DOHH2 (cell line): ENCODE measurements at regions not wholly inside any gene's neighbourhood (a gene's known extent, or its start where the extent isn't known, plus 50 kb on each side); places are given as distances from the start of the nearest gene placed in this dataset.

ENCODE experiments used
- H3F3A ChIP-seq: fragments of 200-600 bp; sonication (generic), shearing (Covaris generic); 2 replicates; pipeline ENCODE4 v1.6.0; 2016; ENCODE audit warnings: antibody characterized with exemption, mild to moderate bottlenecking; ENCODE audit not compliant: control insufficient read depth, insufficient read depth
- H3K27ac ChIP-seq: fragments of 200-600 bp; sonication (generic); 2 replicates; pipeline ENCODE4 v1.5.1; 2014; ENCODE audit warnings: low read depth, mild to moderate bottlenecking, low read length, moderate library complexity
- H3K27me3 ChIP-seq: fragments of 200-600 bp; sonication (generic); 2 replicates; pipeline ENCODE4 v1.6.1; 2014; ENCODE audit warnings: mild to moderate bottlenecking, low read length, mixed read lengths; ENCODE audit not compliant: control insufficient read depth
- H3K36me3 ChIP-seq: fragments of 200-600 bp; sonication (generic); 2 replicates; pipeline ENCODE4 v1.6.1; 2014; ENCODE audit warnings: mild to moderate bottlenecking, low read length, moderate library complexity, mixed read lengths; ENCODE audit not compliant: control insufficient read depth
- H3K4me1 ChIP-seq: fragments of 200-600 bp; sonication (generic); 2 replicates; pipeline ENCODE4 v1.6.1; 2014; ENCODE audit warnings: mild to moderate bottlenecking, low read length, mixed read lengths; ENCODE audit not compliant: control insufficient read depth
- H3K4me2 ChIP-seq: fragments of 200-600 bp; sonication (generic); 2 replicates; pipeline ENCODE4 v1.6.0; 2014; ENCODE audit warnings: mild to moderate bottlenecking, low read length, moderate library complexity
- H3K4me3 ChIP-seq: fragments of 200-600 bp; sonication (generic); 2 replicates; pipeline ENCODE4 v1.5.1; 2014; ENCODE audit warnings: mild to moderate bottlenecking, low read length, mixed read lengths
- H3K79me2 ChIP-seq: fragments of 200-600 bp; sonication (generic); 2 replicates; pipeline ENCODE4 v1.6.1; 2014; ENCODE audit warnings: mild to moderate bottlenecking, low read length, mixed read lengths; ENCODE audit not compliant: control insufficient read depth
- H3K9me2 ChIP-seq: fragments of 200-600 bp; sonication (generic); replicated peaks from 2 replicates; pipeline ENCODE4 v1.6.1; 2014; ENCODE audit warnings: mild to moderate bottlenecking, low read length, mixed read lengths; ENCODE audit not compliant: control insufficient read depth
- H3K9me3 ChIP-seq: fragments of 200-600 bp; sonication (generic); 2 replicates; pipeline ENCODE4 v1.6.1; 2014; ENCODE audit warnings: antibody characterized with exemption, low read length, mixed read lengths; ENCODE audit not compliant: control insufficient read depth, insufficient read depth
- H4K20me1 ChIP-seq: fragments of 200-600 bp; sonication (generic); 2 replicates; pipeline ENCODE4 v1.6.0; 2014; ENCODE audit warnings: low read depth, mild to moderate bottlenecking, antibody characterized with exemption, low read length, moderate library complexity; ENCODE audit not compliant: control insufficient read depth, insufficient read depth
- EZH2phosphoT487 ChIP-seq: fragments of 200-600 bp; sonication (generic); IDR thresholded peaks from 2 replicates; pipeline ENCODE4 v1.6.1; 2017; ENCODE audit warnings: borderline replicate concordance, mild to moderate bottlenecking, antibody characterized with exemption, low read length, moderate library complexity, mixed read lengths
- TF ChIP-seq, protein P1 (sequence below): fragments of 200-600 bp; sonication (generic); IDR thresholded peaks from one replicate; pipeline ENCODE4 v1.5.1; 2014; ENCODE audit warnings: antibody characterized with exemption, mild to moderate bottlenecking, low read depth, low read length; ENCODE audit not compliant: poor library complexity, severe bottlenecking

DNA sequence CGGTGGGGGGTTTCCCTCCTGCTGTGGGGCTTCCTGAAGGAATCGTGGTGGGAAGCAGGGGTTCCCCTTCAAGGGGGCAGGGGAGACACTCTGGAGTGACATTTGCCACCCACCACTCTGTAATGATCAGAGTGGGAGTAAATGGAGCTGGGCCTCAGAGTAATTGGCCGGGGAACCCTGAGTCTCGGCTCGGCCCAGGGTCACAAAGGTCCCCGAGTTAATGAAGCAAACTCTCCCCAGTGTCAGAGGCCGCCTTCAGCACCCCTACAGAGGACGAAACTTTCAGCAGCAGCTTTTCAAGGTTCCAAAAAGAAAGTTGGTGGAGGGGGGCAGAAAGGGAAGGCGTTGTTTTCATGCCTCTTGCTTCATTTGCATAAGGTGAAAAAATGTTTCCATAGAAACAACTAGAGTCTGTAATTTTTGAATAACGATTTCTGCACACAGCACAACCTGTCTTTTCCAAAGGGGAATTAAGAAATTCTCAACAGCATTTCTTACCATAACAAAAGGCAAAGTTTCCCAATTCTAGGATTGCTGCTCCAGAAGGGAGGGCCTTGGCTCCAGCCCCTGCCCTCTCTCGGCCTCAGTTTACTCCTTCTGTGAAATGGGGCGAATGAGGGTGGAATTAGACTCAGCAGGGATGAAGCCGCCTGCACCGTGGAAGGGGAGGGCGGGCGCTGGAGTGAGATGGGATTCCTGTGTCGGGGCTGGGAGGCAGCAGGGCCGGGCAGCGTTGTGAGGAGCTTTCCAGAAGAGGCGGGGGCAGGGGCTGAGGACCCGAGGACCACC lies 67.0 kb upstream of the BEGAIN start:
- H3K27ac ChIP-seq, result no peak overlapping the region
- H4K20me1 ChIP-seq, result no peaks in the 10 kb centered on the region
- TF ChIP-seq EZH2phosphoT487, result no peak
- TF ChIP-seq, protein P1, sequence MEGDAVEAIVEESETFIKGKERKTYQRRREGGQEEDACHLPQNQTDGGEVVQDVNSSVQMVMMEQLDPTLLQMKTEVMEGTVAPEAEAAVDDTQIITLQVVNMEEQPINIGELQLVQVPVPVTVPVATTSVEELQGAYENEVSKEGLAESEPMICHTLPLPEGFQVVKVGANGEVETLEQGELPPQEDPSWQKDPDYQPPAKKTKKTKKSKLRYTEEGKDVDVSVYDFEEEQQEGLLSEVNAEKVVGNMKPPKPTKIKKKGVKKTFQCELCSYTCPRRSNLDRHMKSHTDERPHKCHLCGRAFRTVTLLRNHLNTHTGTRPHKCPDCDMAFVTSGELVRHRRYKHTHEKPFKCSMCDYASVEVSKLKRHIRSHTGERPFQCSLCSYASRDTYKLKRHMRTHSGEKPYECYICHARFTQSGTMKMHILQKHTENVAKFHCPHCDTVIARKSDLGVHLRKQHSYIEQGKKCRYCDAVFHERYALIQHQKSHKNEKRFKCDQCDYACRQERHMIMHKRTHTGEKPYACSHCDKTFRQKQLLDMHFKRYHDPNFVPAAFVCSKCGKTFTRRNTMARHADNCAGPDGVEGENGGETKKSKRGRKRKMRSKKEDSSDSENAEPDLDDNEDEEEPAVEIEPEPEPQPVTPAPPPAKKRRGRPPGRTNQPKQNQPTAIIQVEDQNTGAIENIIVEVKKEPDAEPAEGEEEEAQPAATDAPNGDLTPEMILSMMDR, result no peak
- peaks cover 12% of the 10 kb centered on the region for H3K4me1 ChIP-seq
- H3K36me3 ChIP-seq, result no peaks in the 10 kb centered on the region
- H3F3A ChIP-seq, result no peaks in the 10 kb centered on the region
- no peaks in the 10 kb centered on the region for H3K79me2 ChIP-seq
- H3K4me2 ChIP-seq, result peak overlapping the region; percentile 10; the same call in 1 of the 2 replicates
- H3K9me2 ChIP-seq, result no peaks in the 10 kb centered on the region
- H3K27me3 ChIP-seq, result no peaks in the 10 kb centered on the region
- H3K4me3 ChIP-seq, result no peak overlapping the region
- no peaks in the 10 kb centered on the region for H3K9me3 ChIP-seq

DNA sequence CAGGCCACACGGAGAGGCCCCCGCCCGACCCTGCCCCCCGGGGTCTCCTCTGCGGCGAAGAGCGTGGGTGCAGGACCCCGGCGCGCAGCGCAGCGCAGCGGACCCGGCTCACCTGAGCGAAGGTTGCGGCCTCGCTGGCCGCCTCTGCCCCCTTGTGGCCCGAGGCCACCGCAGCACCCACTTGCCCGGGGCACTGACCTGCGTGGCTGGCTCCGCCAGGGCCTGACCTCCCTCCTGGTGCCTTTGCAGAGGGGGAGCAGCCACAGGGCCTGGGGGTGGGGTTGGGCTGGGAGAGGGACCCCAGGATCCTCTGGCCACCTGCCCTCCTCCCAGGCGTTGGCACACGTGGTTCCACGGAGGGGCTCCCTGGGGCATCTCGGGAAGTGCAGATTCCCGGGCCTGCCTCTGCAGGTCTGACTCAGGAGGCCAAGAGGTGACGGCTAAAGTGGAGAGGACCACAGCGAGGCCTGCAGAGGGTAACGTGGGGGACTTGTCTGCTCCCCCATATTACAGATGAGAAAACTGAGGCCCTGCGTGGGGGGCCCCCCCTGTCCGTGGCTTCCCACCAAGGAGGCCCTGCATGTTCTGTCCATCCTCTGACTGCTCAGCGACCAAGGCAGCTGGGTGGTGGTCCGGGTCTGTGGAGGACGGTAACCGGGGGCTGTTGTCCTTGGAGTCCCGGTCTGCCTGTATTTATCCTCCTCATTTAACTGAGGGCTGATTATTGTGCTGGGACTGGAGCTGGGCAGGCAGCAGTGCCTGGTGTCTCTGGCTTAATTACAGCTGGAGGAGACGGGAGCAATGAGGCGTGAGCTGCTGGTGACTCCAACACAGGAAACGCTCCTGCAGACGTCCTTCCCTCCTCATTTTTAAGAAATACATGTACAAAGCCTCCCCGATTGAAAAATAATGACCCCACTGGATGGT lies 67.9 kb upstream of the BEGAIN start:
- Histone ChIP-seq H3K9me2 (no peaks in the 10 kb centered on the region), H3K36me3 (no peaks in the 10 kb centered on the region), H3K79me2 (no peaks in the 10 kb centered on the region), H3K4me3 (no peak overlapping the region), H3K4me1 (peaks cover 12% of the 10 kb centered on the region), H3K9me3 (no peaks in the 10 kb centered on the region), H3F3A (no peaks in the 10 kb centered on the region), H3K27me3 (no peaks in the 10 kb centered on the region), H3K27ac (no peak overlapping the region), H3K4me2 (0 out of 2 replicates have a peak overlapping the region, but pooled peaks have one; percentile 10), H4K20me1 (no peaks in the 10 kb centered on the region)
- no peak for TF ChIP-seq EZH2phosphoT487
- TF ChIP-seq, protein P1, result peak; percentile 57

DNA sequence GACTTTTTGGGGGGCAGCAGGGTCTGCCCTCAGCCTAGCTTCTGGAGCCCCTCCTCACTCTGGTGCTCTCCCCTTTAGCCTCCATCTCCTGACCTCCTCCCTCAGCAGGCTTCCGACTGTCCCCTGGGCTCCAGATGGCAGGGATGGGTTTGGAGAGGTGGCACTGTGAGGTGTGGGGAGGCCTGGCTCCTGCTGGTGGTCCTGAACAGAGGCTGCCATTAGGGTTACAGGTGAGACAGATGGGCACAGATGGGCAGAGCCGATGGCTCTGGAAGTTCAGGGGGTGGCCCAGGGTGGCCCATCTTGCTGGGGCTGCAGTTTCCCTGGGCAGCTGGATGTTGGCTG lies 68.5 kb upstream of the BEGAIN start:
- Histone ChIP-seq H3K36me3 (no peaks in the 10 kb centered on the region), H3K9me2 (no peaks in the 10 kb centered on the region), H3K9me3 (no peaks in the 10 kb centered on the region), H3K27me3 (no peaks in the 10 kb centered on the region), H3K4me3 (no peak overlapping the region), H3K79me2 (no peaks in the 10 kb centered on the region), H4K20me1 (no peaks in the 10 kb centered on the region), H3K4me2 (no peak overlapping the region), H3F3A (no peaks in the 10 kb centered on the region), H3K4me1 (peaks cover 12% of the 10 kb centered on the region), H3K27ac (no peak overlapping the region)
- no peak for TF ChIP-seq EZH2phosphoT487
- TF ChIP-seq, protein P1, result no peak
